GM12875 (cell line): ENCODE measurements at regions not wholly inside any gene's neighbourhood (a gene's known extent, or its start where the extent isn't known, plus 50 kb on each side); places are given as distances from the start of the nearest gene placed in this dataset.

Experiments used
- H3K4me3 ChIP-seq: one replicate; pipeline ENCODE4 v1.5.1; 2011; ENCODE audit warnings: low read depth, low read length, control low read depth
- CTCF ChIP-seq: IDR thresholded peaks from 2 replicates; pipeline ENCODE4 v1.5.1; 2011; ENCODE audit warnings: low read depth, mild to moderate bottlenecking, control low read depth, inconsistent platforms, low read length, moderate library complexity, borderline replicate concordance; ENCODE audit not compliant: insufficient read depth

GRCh38 chr2:39942950-39943349, 163.9 kb upstream of the THUMPD2 start:
- TF ChIP-seq CTCF, result no peak
- H3K4me3 ChIP-seq, result no peak overlapping the region

GRCh38 chr2:39938035-39938835, 159.2 kb upstream of the THUMPD2 start:
- no peak overlapping the region for H3K4me3 ChIP-seq
- TF ChIP-seq CTCF, result no peak

- no peak overlapping the region for H3K4me3 ChIP-seq
Measured at GRCh38 chr2:39937621-39938020, 158.6 kb upstream of the THUMPD2 start.

GRCh38 chr2:39934851-39935250, 155.8 kb upstream of the THUMPD2 start:
- no peak overlapping the region for H3K4me3 ChIP-seq
- no peak for TF ChIP-seq CTCF

More at GRCh38 chr2:39937621-39938020, 158.6 kb upstream of the THUMPD2 start:
- no peak for TF ChIP-seq CTCF

GRCh38 chr2:39933196-39933595, 154.1 kb upstream of the THUMPD2 start:
- H3K4me3 ChIP-seq, result no peak overlapping the region
- TF ChIP-seq CTCF, result no peak

GRCh38 chr2:39932198-39932597, 153.1 kb upstream of the THUMPD2 start:
- no peak for TF ChIP-seq CTCF
- no peak overlapping the region for H3K4me3 ChIP-seq
